ENCODE measurements at regions not wholly inside any gene's neighbourhood (a gene's known extent, or its start where the extent isn't known, plus 50 kb on each side); places are given as distances from the start of the nearest gene placed in this dataset.
"Not testable (repeated sequence)": the region's sequence is repeated elsewhere in the genome, so short reads cannot be mapped to it uniquely, and the experiment has no call there.

DNA sequence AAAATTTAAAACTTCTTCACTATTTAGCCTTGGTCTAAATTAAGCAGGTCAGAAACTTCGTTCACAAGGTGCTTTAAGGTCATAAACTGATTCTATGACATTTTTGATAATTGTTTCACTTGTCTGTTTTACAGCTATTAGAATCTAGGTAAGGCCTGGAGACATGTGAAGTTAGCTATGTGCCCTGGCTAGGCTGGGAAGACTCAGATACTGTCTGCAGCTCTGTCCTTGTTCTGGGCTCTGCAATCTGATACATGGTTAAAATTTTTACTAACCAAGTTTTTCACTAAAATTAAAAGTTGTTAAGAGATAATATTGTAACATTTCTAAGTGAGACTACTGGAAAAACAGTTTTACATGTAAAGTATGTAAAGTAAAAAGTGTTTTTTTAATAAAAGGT lies 479.6 kb upstream of the EPHA6 start:
- H3K36me3 ChIP-seq: no peaks in the 10 kb centered on the region
- ATAC-seq (no peak), DNase-seq (no peak)
- H3K4me1 ChIP-seq: no peaks in the 10 kb centered on the region
- no peak overlapping the region for H3K4me3 ChIP-seq
- intact Hi-C loops (cut with DNase I; ENCODE audit: low total_unique reads) (no loop called here), in situ Hi-C loops (cut with MboI; ENCODE audit: low sequenced_read_pairs in 4 of 4) (no loop called here)
- no peak overlapping the region for H3K27ac ChIP-seq
- TF ChIP-seq CTCF (IDR thresholded peaks at IDR 0.05 in 4 of 5, conservative IDR thresholded peaks at IDR 0.05 in 1 of 5) (no peak), POLR2A (IDR thresholded peaks at IDR 0.05) (no peak)
- H3K9me3 ChIP-seq: no peaks in the 10 kb centered on the region
- no peaks in the 10 kb centered on the region for H3K27me3 ChIP-seq

DNA sequence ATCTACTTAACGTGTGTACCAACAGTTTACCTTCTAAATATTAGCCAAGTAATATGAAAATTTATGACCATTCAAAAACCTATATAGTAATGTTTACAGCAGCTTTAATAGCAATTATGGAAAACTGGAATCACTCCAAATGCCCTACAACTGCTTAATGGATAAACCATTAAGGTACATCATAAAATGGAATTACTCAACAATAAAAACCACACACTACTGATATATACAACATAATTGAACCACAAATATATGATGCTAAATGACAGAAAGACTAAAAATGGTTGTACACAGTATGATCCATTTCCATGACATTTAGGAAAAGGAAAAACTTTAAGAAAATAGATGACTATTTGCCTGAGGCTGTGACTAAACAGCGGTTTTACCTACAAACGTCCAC lies 467.1 kb upstream of the EPHA6 start:
- Histone ChIP-seq H3K9me3 (no peaks in the 10 kb centered on the region), H3K4me3 (no peak overlapping the region), H3K27ac (no peak overlapping the region), H3K27me3 (no peaks in the 10 kb centered on the region), H3K4me1 (no peaks in the 10 kb centered on the region), H3K36me3 (no peaks in the 10 kb centered on the region)
- TF ChIP-seq POLR2A (IDR thresholded peaks at IDR 0.05) (no peak), CTCF (IDR thresholded peaks at IDR 0.05 in 4 of 5, conservative IDR thresholded peaks at IDR 0.05 in 1 of 5) (no peak)
- in situ Hi-C loops (cut with MboI; ENCODE audit: low sequenced_read_pairs in 4 of 4) (no loop called here), intact Hi-C loops (cut with DNase I; ENCODE audit: low total_unique reads) (no loop called here)
- ATAC-seq (no peak), DNase-seq (no peak)

GRCh38 chr3:96351598-96351997 lies 462.8 kb upstream of the EPHA6 start:
- in situ Hi-C loops (cut with MboI; ENCODE audit: low sequenced_read_pairs in 4 of 4); DNase-seq; H3K27me3 ChIP-seq; H3K4me1 ChIP-seq; H3K36me3 ChIP-seq; ATAC-seq; H3K9me3 ChIP-seq; intact Hi-C loops (cut with DNase I; ENCODE audit: low total_unique reads); H3K4me3 ChIP-seq; H3K27ac ChIP-seq: not testable (repeated sequence)

DNA sequence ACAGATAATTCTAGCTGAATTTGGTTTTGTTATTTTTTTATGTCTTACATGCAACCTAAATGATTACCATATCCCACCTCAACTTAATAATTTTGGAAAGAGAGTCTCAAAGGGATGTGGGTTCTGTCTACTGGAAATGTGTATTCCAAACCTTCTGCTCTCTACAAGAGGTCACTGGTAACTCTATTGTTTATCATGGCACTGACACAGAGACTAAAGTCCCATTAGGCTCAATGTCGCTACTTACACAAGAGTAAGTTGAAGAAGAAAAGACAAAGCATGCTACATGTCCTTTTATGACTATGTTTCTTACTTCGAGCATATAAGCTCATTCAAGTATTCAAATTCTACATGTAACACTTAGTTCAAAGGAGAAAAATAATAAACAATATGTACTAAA lies 460.3 kb upstream of the EPHA6 start:
- in situ Hi-C loops (cut with MboI; ENCODE audit: low sequenced_read_pairs in 4 of 4): no loop called here

DNA sequence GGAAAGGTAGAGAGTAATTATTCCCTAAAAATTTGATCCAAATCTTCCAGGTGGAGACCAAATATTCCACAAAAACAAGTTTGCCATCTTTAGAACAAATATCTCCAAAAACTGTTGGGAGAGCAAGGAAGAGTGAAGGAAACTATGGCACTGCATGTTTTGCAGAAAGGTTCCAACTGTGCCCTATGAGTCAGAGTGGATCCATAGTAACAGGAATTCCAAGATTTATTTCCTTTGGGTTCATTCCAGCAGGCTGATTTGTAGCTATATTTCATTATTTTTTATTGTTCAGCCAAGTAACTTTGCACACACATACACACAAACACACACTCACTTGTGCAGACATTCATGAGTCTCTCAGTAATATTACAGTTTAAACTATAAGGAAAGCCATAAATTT lies 459.7 kb upstream of the EPHA6 start:
- DNase-seq: no peak
- Histone ChIP-seq H3K27me3 (no peaks in the 10 kb centered on the region), H3K36me3 (no peaks in the 10 kb centered on the region), H3K9me3 (no peaks in the 10 kb centered on the region), H3K27ac (no peak overlapping the region), H3K4me3 (no peak overlapping the region), H3K4me1 (no peaks in the 10 kb centered on the region)
- intact Hi-C loops (cut with DNase I; ENCODE audit: low total_unique reads): no loop called here
- TF ChIP-seq CTCF (IDR thresholded peaks at IDR 0.05 in 4 of 5, conservative IDR thresholded peaks at IDR 0.05 in 1 of 5): no peak
- in situ Hi-C loops (cut with MboI; ENCODE audit: low sequenced_read_pairs in 4 of 4): no loop called here
- ATAC-seq: no peak

More for the DNA sequence above, 460.3 kb upstream of the EPHA6 start:
- TF ChIP-seq CTCF (IDR thresholded peaks at IDR 0.05 in 4 of 5, conservative IDR thresholded peaks at IDR 0.05 in 1 of 5) (no peak), POLR2A (IDR thresholded peaks at IDR 0.05) (no peak)
- no peaks in the 10 kb centered on the region for H3K36me3 ChIP-seq
- H3K4me1 ChIP-seq: no peaks in the 10 kb centered on the region
- DNase-seq: no peak
- no peaks in the 10 kb centered on the region for H3K9me3 ChIP-seq
- no peak overlapping the region for H3K4me3 ChIP-seq
- no peak for ATAC-seq
- H3K27ac ChIP-seq: no peak overlapping the region
- H3K27me3 ChIP-seq: no peaks in the 10 kb centered on the region
- intact Hi-C loops (cut with DNase I; ENCODE audit: low total_unique reads): no loop called here

Data from gastrocnemius medialis (tissue), 4 donors.